Glomerular endothelial cell (primary cell): ENCODE measurements at regions not wholly inside any gene's neighbourhood (a gene's known extent, or its start where the extent isn't known, plus 50 kb on each side); places are given as distances from the start of the nearest gene placed in this dataset.
"Not testable (repeated sequence)": the region's sequence is repeated elsewhere in the genome, so short reads cannot be mapped to it uniquely, and the experiment has no call there.

Experiments used
- DNase-seq: peaks from one replicate; pipeline ENCODE4 v3.0.0-alpha.2; 2011; ENCODE audit warnings: low read depth, low spot score; ENCODE audit errors: extremely low read depth

DNA sequence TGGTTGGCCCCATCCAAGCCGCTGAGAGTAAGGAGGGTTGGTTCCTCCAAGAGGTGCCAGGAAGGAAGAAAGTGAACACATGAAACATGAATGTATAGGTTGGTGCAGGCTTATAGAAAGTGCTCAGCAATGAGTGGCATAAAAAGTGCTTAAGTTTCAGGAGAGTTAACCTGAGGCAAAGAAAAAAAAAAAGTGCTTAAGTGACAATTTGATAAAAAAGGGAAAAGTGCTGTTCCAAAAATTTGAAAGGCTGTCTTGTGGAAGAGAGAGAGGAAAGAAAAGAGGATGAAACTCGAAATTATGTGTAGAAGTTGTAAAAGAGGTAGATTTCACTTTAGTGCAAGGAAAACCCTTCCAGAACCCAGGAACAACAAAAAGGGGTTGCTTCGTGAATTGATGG is 85.5 kb upstream of the MAP4K4 start:
- no peak for DNase-seq

DNA sequence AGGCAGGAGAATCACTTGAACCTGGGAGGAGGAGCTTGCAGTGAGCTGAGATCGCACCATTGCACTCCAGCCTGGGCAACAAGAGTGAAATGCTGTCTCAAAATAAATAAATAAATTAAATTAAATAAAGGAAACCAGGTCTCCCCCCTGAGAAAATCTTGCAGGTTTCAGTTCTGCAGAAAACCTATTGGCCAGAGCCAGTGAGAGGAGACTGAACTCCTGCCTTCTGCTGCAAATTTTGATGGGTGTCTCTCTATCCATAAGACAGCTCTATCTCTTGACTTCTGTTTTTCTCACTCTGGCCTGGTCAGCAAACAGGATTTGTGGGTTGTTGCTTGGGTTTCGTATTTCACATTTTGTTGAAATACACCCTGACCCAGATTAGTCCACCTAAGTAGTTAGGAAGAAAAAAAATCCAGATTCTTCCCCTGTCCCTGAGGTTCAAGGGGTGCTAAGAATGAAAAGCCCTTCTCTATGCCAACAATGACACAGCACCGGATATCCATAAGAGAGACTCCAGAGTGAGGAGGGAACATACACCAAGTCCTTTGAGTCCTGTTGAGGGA is 86.7 kb upstream of the MAP4K4 start:
- no peak for DNase-seq

GRCh38 chr2:101609433-101609832 is 88.1 kb upstream of the MAP4K4 start:
- DNase-seq, result no peak

- no peak for DNase-seq
Measured at GRCh38 chr2:101608408-101609310, 88.8 kb upstream of the MAP4K4 start.

DNA sequence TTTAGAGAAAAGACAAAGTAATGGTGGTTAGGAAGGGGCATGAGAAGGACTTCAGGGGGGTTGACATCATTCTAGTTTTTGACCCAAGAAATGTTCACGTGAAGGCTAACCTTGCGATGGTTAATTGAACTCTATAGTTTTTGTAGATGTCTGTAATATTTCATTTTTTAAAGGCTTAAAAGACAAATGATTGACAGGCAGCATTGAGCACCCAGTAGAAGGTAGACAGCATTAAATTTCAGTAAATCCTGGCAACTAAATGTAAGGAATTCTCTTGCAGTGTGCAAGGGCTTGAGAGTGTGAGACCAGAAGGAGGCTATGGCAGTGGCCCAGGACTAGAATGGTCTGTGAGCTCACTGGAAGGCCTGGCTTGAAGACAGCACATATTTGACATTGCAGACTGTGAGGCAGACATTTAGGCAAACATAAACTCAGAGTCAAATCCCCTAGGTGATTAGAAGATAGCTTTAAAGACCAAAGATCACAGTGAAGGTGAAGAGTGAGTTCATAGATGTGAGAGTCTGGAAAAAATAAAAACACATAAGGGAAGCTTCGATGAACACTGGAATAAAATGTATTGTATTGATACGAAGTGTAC is 100.1 kb upstream of the MAP4K4 start:
- no peak for DNase-seq

DNA sequence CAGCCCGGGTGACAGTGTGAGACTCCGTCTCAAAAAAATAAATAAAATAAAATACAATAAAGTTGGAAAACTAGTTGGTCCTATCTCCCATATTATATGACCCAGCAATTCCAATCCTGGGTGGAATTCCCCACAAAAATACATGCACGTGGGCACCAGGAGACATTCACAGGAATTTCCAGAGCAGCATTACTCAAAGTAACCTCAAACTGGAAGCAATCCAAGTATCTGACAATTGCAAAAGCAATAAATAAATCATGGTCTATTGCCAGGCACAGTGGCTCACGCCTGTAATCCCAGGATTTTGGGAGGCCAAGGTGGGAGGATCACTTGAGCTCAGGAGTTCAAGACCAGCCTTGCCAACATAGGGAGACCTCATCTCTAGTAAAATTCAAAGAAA is 101.2 kb upstream of the MAP4K4 start:
- DNase-seq, result no peak

- no peak for DNase-seq
Measured at GRCh38 chr2:101587251-101587650, 110.3 kb upstream of the MAP4K4 start.

- DNase-seq, result no peak
Measured at GRCh38 chr2:101583861-101584260, 108.9 kb upstream of the RFX8 start.

- no peak for DNase-seq
Measured at GRCh38 chr2:101581675-101582299, 106.9 kb upstream of the RFX8 start.

- no peak for DNase-seq
Measured at GRCh38 chr2:101580528-101580927, 105.6 kb upstream of the RFX8 start.

DNA sequence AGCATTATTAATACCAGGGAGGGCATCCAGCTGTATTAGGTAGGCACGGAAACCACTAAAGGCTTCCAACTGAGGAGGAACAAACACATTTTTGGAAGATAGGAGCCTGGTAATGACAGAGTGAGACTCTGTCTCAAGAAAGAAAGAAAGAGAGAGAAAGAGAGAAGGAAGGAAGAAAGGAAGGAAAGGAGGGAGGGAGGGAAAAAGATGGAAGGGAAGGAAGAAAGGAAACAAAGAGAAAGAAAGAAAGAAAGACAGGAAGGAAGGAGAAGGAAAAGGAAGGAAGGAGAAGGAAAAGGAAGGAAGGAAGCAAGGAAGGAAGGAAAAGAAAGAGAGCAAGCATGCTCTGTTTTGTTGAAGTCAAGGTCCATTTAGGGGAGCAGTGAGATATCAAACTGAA is 103.8 kb upstream of the RFX8 start:
- DNase-seq, result no peak

DNA sequence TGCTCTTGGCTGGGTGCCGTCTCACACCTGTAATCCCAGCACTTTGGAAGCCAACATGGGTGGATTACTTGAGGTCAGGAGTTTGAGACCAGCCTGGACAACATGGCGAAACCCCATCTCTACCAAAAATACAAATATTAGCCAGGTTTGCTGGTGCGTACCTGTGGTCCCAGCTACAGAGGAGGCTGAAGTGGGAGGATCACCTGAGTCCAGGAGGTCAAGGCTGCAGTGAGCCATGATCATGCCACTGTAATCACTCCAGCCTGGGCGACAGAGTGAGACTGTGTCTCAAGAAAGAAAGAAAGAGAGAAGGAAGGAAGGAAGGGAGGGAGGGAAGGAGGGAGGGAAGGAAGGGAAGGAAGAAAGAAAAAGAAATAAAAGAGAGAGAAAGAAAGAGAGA is 103.2 kb upstream of the RFX8 start:
- not testable (repeated sequence) for DNase-seq

GRCh38 chr2:101577173-101577572 is 102.3 kb upstream of the RFX8 start:
- no peak for DNase-seq

DNA sequence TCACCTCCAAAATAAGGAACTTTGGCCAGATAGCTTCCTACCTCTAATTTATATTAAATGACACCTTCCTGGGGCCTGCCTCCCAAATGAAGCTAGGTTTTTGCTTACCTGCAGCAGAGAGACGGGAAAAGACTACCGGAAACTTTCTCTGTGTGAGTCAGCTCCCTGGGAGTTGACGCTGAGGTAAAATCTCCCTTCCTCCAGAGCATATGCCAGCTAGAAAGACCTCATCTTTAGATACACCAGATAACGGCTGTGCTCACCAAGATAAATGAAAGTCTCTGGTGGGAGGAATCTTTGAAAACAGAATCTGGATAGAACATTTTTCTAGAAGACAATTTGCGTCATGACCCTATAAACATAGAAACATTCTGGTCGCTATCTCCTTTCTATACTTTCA is 99.7 kb upstream of the RFX8 start:
- no peak for DNase-seq

- DNase-seq, result no peak
Measured at GRCh38 chr2:101571951-101572350, 97.0 kb upstream of the RFX8 start.

GRCh38 chr2:101569886-101570520 is 95.1 kb upstream of the RFX8 start:
- DNase-seq, result no peak

DNA sequence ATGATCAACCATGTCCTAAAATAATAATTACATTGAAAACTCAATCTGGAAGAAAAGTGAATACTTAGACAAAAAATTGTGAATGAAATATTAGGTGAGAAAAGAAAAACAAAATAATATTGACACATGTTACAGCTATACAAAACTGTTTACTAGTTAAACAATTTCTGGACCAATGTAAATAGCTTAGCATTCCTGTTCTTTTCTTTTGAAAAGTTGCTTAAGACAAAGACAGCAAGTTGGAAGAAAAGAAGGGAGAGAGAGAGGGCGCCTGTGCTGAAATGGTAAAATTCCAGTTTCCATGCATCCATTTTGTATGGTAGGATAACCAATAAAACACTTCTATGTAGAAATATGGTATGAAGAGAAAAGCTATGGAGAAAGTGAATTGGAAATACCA is 94.1 kb upstream of the RFX8 start:
- DNase-seq, result no peak

- no peak for DNase-seq
Measured at GRCh38 chr2:101566632-101567228, 91.8 kb upstream of the RFX8 start.

DNA sequence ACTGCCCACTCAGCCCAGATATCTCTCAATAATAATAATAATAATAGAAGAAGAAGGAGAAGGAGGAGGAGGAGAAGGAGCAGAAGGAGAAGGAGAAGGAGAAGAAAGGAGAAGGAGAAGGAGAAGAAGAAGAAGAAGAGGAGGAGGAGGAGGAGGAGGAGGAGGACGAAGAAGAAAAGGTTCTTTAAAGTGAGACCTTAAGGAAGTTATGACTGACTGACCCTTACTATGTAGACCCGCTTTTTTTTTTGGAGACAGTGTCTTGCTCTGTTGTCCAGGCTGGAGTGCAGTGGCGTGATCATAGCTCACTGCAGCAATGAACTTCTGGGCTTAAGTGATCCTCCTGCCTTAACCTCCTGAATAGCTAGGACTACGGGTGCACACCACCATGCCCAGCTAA is 88.9 kb upstream of the RFX8 start:
- DNase-seq, result no peak

GRCh38 chr2:101560780-101561315 is 85.9 kb upstream of the RFX8 start:
- no peak for DNase-seq
